Neutrophil (primary cell): ENCODE measurements at regions not wholly inside any gene's neighbourhood (a gene's known extent, or its start where the extent isn't known, plus 50 kb on each side); places are given as distances from the start of the nearest gene placed in this dataset.

Experiments used
- H3K27ac ChIP-seq: fragments of 200-600 bp; sonication (generic); 2 replicates; pipeline ENCODE4 v1.5.1; 2016; ENCODE audit warnings: mild to moderate bottlenecking, moderate library complexity
- H3K27me3 ChIP-seq: fragments of 200-600 bp; sonication (generic); 2 replicates; pipeline ENCODE4 v1.6.0; 2016; ENCODE audit warnings: mild to moderate bottlenecking
- H3K36me3 ChIP-seq: fragments of 200-600 bp; sonication (generic); 2 replicates; pipeline ENCODE4 v1.5.1; 2017
- H3K4me1 ChIP-seq, 2 experiments: fragments of 200-600 bp in 1 of 2; sonication (generic) in 1 of 2; 1 replicate in 1 of 2; 2 replicates in 1 of 2; pipeline versions ENCODE4 v1.5.1 to v1.6.1; 2013 to 2016; ENCODE audit warnings: low read depth in 1 of 2, low read length in 1 of 2, mild to moderate bottlenecking in 1 of 2, moderate library complexity in 1 of 2; ENCODE audit not compliant: control insufficient read depth in 1 of 2, insufficient read depth in 1 of 2
- H3K4me3 ChIP-seq, 2 experiments: fragments of 200-600 bp in 1 of 2; sonication (generic) in 1 of 2; 1 replicate in 1 of 2; 2 replicates in 1 of 2; pipeline ENCODE4 v1.5.1; 2013 to 2016; ENCODE audit warnings: low read depth in 1 of 2, low read length in 1 of 2, mild to moderate bottlenecking in 1 of 2, moderate library complexity in 1 of 2
- H3K9me3 ChIP-seq: fragments of 200-600 bp; sonication (generic); 2 replicates; pipeline ENCODE4 v1.5.1; 2016
- TF ChIP-seq, protein P1 (sequence below): fragments of 200-600 bp; sonication (generic); IDR thresholded peaks from 2 replicates; pipeline ENCODE4 v1.5.1; 2016; ENCODE audit warnings: antibody characterized with exemption

DNA sequence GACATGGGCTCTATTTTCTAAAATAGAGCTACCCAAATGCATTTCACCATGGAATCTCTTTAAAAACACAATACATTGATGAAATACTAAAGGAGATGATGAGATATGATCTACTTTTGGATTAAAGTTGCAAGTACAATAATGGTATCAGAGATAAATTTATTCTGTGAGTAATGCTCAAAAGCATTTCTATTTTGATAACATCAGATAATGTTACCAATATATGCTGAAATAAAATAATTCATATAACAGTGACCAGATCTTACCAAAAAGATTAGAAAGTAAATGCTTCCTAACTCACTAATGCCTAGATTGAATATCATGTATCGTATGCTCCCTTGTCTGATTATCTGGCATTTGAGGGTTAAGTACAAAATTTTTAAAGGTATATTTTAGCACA lies 761.8 kb upstream of the ZNF608 start:
- TF ChIP-seq, protein P1, sequence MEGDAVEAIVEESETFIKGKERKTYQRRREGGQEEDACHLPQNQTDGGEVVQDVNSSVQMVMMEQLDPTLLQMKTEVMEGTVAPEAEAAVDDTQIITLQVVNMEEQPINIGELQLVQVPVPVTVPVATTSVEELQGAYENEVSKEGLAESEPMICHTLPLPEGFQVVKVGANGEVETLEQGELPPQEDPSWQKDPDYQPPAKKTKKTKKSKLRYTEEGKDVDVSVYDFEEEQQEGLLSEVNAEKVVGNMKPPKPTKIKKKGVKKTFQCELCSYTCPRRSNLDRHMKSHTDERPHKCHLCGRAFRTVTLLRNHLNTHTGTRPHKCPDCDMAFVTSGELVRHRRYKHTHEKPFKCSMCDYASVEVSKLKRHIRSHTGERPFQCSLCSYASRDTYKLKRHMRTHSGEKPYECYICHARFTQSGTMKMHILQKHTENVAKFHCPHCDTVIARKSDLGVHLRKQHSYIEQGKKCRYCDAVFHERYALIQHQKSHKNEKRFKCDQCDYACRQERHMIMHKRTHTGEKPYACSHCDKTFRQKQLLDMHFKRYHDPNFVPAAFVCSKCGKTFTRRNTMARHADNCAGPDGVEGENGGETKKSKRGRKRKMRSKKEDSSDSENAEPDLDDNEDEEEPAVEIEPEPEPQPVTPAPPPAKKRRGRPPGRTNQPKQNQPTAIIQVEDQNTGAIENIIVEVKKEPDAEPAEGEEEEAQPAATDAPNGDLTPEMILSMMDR = no peak
- Histone ChIP-seq H3K36me3 (no peaks in the 10 kb centered on the region), H3K27me3 (no peaks in the 10 kb centered on the region), H3K9me3 (no peaks in the 10 kb centered on the region), H3K27ac (no peak overlapping the region), H3K4me1 (no peaks in the 10 kb centered on the region), H3K4me3 (no peak overlapping the region)

DNA sequence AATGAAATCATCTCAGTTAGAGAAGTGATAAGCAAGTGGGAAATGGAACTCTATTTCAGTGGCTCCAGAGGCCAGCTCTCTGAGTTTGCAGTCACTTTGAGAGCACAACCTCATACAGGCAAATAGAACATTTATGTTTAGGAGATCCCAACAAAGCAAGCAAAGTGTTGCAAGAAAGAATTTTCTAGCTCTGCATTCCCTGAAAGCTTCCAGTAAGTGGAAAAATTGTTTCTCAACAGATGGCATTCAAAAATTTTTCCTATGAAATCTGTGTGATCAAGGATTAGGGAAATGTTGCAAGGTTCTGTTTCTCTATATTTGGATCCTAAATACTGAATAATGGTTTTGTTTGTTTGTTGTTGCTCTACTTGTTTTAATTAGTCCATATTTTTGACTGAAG lies 764.2 kb upstream of the ZNF608 start:
- Histone ChIP-seq H3K9me3 (no peaks in the 10 kb centered on the region), H3K27me3 (no peaks in the 10 kb centered on the region), H3K27ac (no peak overlapping the region), H3K4me3 (no peak overlapping the region), H3K36me3 (no peaks in the 10 kb centered on the region), H3K4me1 (no peaks in the 10 kb centered on the region)
- TF ChIP-seq, protein P1 = no peak

DNA sequence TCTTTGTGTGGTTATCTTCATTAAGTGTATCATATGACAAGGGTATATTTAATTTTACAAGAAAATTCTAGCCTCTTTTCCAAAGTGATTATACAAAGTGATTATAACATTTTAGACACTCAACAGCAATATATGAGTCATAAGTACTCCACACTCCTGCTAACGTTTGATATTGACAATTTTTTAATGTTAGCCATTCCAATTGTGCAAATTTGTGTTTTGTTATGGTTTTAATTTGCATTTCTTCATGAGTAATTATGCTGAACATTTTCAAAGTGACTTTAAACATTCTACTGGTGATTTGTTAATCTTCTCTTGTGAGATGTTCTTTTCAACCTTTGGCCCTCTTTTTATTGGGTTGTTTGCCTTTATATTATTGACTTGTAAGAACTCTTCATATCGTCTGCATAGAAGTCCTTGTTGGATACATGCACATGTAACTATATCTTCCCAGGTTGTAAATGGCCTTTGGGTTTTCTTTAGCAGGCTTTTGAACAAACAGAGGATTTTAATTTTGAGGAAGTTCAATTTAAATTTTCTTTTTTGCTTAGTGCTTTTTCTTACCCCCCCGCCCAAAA lies 771.6 kb upstream of the ZNF608 start:
- H3K4me3 ChIP-seq = no peak overlapping the region
- TF ChIP-seq, protein P1 = no peak
- H3K4me1 ChIP-seq = no peaks in the 10 kb centered on the region
- H3K27ac ChIP-seq = no peak overlapping the region
- H3K27me3 ChIP-seq = no peaks in the 10 kb centered on the region
- H3K9me3 ChIP-seq = no peaks in the 10 kb centered on the region
- no peaks in the 10 kb centered on the region for H3K36me3 ChIP-seq

DNA sequence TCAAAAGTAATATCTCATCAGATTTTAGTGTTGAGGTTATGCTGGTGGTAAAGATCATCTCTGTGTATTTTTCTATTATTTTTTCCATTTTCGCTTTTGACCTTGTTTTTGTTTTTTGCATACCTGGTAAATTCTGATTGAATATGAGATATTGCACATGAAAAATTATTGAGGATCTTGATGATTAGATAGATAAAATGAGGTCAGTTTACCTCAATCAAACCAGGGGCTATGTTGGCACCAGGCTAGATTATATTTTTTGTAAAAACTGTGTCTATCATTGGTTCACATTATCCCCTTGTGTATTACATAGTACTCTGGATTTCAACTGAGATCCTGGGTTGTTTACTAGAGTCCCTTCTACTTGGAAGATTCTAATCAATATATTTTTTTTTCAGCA lies 774.9 kb upstream of the ZNF608 start:
- Histone ChIP-seq H3K36me3 (no peaks in the 10 kb centered on the region), H3K9me3 (no peaks in the 10 kb centered on the region), H3K27ac (no peak overlapping the region), H3K4me1 (no peaks in the 10 kb centered on the region), H3K4me3 (no peak overlapping the region), H3K27me3 (no peaks in the 10 kb centered on the region)
- TF ChIP-seq, protein P1 = no peak

DNA sequence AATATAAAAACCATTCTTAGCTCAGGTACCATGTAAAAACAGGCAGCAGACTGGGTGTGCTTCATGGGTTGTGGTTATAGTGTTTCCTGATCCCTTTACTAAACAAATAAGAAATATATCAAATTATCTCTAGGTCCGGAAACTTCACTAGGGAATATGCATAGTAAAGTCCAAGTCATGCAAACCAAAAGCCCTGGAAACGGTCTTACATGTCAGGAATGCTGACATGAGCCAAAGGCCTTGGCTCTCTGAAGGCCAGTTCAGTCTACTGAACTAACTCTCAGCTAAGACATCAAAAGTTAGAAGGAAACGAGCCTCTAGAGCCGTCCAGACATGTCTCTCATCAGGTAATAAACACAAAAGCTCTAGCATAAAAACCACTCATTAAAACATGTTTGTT lies 778.9 kb upstream of the ZNF608 start:
- no peak overlapping the region for H3K27ac ChIP-seq

More for the DNA sequence above, 778.9 kb upstream of the ZNF608 start:
- no peaks in the 10 kb centered on the region for H3K27me3 ChIP-seq
- H3K4me3 ChIP-seq = no peak overlapping the region
- TF ChIP-seq, protein P1 = no peak
- no peaks in the 10 kb centered on the region for H3K9me3 ChIP-seq
- H3K36me3 ChIP-seq = no peaks in the 10 kb centered on the region
- H3K4me1 ChIP-seq = no peaks in the 10 kb centered on the region
